ENCODE measurements at regions not wholly inside any gene's neighbourhood (a gene's known extent, or its start where the extent isn't known, plus 50 kb on each side); places are given as distances from the start of the nearest gene placed in this dataset.
A peak's percentile ranks its signal among the peaks of the same experiment; 100 is the strongest.

GRCh38 chr12:88381466-88381865 is 198.8 kb downstream of the KITLG start:
- ChIA-PET POLR2A (no interaction called here), CTCF (no interaction called here)
- H3K4me1 ChIP-seq (ENCODE audit: control extremely low read depth in 1 of 4, control insufficient read depth in 4 of 4, insufficient read depth in 4 of 4, low read length in 3 of 4), result no peaks in the 10 kb centered on the region
- no peak overlapping the region for H3K27ac ChIP-seq (ENCODE audit: insufficient read depth in 1 of 2, low read depth in 1 of 2, low read length in 2 of 2, poor library complexity in 1 of 2, severe bottlenecking in 2 of 2)
- H3K27me3 ChIP-seq (replicated peaks in 2 of 5; ENCODE audit: control insufficient read depth in 4 of 5, insufficient read depth in 5 of 5, low read length in 4 of 5), result no peaks in the 10 kb centered on the region
- DNase-seq, result no peak
- H3K4me3 ChIP-seq (ENCODE audit: control insufficient read depth in 1 of 7, extremely low read depth in 1 of 7, insufficient read depth in 4 of 7, low read depth in 2 of 7, low read length in 6 of 7), result no peak overlapping the region
- peaks cover 0 to 1% (median 0%) of the 10 kb centered on the region in 5 experiments for H3K9me3 ChIP-seq (ENCODE audit: control extremely low read depth in 1 of 5, control insufficient read depth in 4 of 5, insufficient read depth in 2 of 5, low read depth in 1 of 5, low read length in 4 of 5)
- H3K36me3 ChIP-seq (ENCODE audit: control insufficient read depth in 4 of 4, insufficient read depth in 4 of 4, low read length in 3 of 4), result no peaks in the 10 kb centered on the region
- WGBS (ENCODE audit: insufficient coverage), result 87% methylated on average over 3 of the region's 3 CpGs

GRCh38 chr12:88383405-88383804 is 196.9 kb downstream of the KITLG start:
- WGBS (ENCODE audit: insufficient coverage), result no CpG with 5 or more reads among the region's 1 CpG
- H3K9me3 ChIP-seq (ENCODE audit: control extremely low read depth in 1 of 5, control insufficient read depth in 4 of 5, insufficient read depth in 2 of 5, low read depth in 1 of 5, low read length in 4 of 5), result peaks cover 0 to 1% (median 0%) of the 10 kb centered on the region in 5 experiments

GRCh38 chr12:88388566-88389540 is 191.4 kb downstream of the KITLG start:
- CTCF ChIA-PET, result interaction anchor here (1.2 kb wide), 1 partner anchor 20 kb away, joined by 4 read pairs; no protein-coding TSS in a partner anchor
- H3K27ac ChIP-seq (ENCODE audit: insufficient read depth in 1 of 2, low read depth in 1 of 2, low read length in 2 of 2, poor library complexity in 1 of 2, severe bottlenecking in 2 of 2), result no peak overlapping the region
- peak in 2 of 3 donors; percentile 49 to 57 for DNase-seq
- no peaks in the 10 kb centered on the region for H3K27me3 ChIP-seq (replicated peaks in 2 of 5; ENCODE audit: control insufficient read depth in 4 of 5, insufficient read depth in 5 of 5, low read length in 4 of 5)
- H3K4me1 ChIP-seq (ENCODE audit: control extremely low read depth in 1 of 4, control insufficient read depth in 4 of 4, insufficient read depth in 4 of 4, low read length in 3 of 4), result no peaks in the 10 kb centered on the region
- no peak overlapping the region for H3K4me3 ChIP-seq (ENCODE audit: control insufficient read depth in 1 of 7, extremely low read depth in 1 of 7, insufficient read depth in 4 of 7, low read depth in 2 of 7, low read length in 6 of 7)
- POLR2A ChIA-PET, result no interaction called here
- H3K36me3 ChIP-seq (ENCODE audit: control insufficient read depth in 4 of 4, insufficient read depth in 4 of 4, low read length in 3 of 4), result no peaks in the 10 kb centered on the region
- WGBS (ENCODE audit: insufficient coverage), result 92% methylated on average over 2 of the region's 4 CpGs
- no peaks in the 10 kb centered on the region for H3K9me3 ChIP-seq (ENCODE audit: control extremely low read depth in 1 of 5, control insufficient read depth in 4 of 5, insufficient read depth in 2 of 5, low read depth in 1 of 5, low read length in 4 of 5)

More at GRCh38 chr12:88383405-88383804, 196.9 kb downstream of the KITLG start:
- DNase-seq, result no peak
- Histone ChIP-seq H3K27me3 (replicated peaks in 2 of 5; ENCODE audit: control insufficient read depth in 4 of 5, insufficient read depth in 5 of 5, low read length in 4 of 5) (no peaks in the 10 kb centered on the region), H3K36me3 (ENCODE audit: control insufficient read depth in 4 of 4, insufficient read depth in 4 of 4, low read length in 3 of 4) (no peaks in the 10 kb centered on the region), H3K27ac (ENCODE audit: insufficient read depth in 1 of 2, low read depth in 1 of 2, low read length in 2 of 2, poor library complexity in 1 of 2, severe bottlenecking in 2 of 2) (no peak overlapping the region), H3K4me3 (ENCODE audit: control insufficient read depth in 1 of 7, extremely low read depth in 1 of 7, insufficient read depth in 4 of 7, low read depth in 2 of 7, low read length in 6 of 7) (no peak overlapping the region), H3K4me1 (ENCODE audit: control extremely low read depth in 1 of 4, control insufficient read depth in 4 of 4, insufficient read depth in 4 of 4, low read length in 3 of 4) (no peaks in the 10 kb centered on the region)
- ChIA-PET POLR2A (no interaction called here), CTCF (interaction anchor here (1.4 kb wide), 1 partner anchor 10 kb away, joined by 5 read pairs; no protein-coding TSS in a partner anchor)

- 92% methylated on average over 2 of the region's 3 CpGs for WGBS (ENCODE audit: insufficient coverage)
- Histone ChIP-seq H3K9me3 (ENCODE audit: control extremely low read depth in 1 of 5, control insufficient read depth in 4 of 5, insufficient read depth in 2 of 5, low read depth in 1 of 5, low read length in 4 of 5) (no peaks in the 10 kb centered on the region), H3K4me3 (ENCODE audit: control insufficient read depth in 1 of 7, extremely low read depth in 1 of 7, insufficient read depth in 4 of 7, low read depth in 2 of 7, low read length in 6 of 7) (no peak overlapping the region), H3K27me3 (replicated peaks in 2 of 5; ENCODE audit: control insufficient read depth in 4 of 5, insufficient read depth in 5 of 5, low read length in 4 of 5) (no peaks in the 10 kb centered on the region), H3K4me1 (ENCODE audit: control extremely low read depth in 1 of 4, control insufficient read depth in 4 of 4, insufficient read depth in 4 of 4, low read length in 3 of 4) (no peaks in the 10 kb centered on the region), H3K36me3 (ENCODE audit: control insufficient read depth in 4 of 4, insufficient read depth in 4 of 4, low read length in 3 of 4) (no peaks in the 10 kb centered on the region), H3K27ac (ENCODE audit: insufficient read depth in 1 of 2, low read depth in 1 of 2, low read length in 2 of 2, poor library complexity in 1 of 2, severe bottlenecking in 2 of 2) (no peak overlapping the region)
- CTCF ChIA-PET, result no interaction called here
- no peak for DNase-seq
- POLR2A ChIA-PET, result no interaction called here
Observed at GRCh38 chr12:88390811-88391210, 189.5 kb downstream of the KITLG start.

GRCh38 chr12:88391556-88391955 is 188.7 kb downstream of the KITLG start:
- no peaks in the 10 kb centered on the region for H3K27me3 ChIP-seq (replicated peaks in 2 of 5; ENCODE audit: control insufficient read depth in 4 of 5, insufficient read depth in 5 of 5, low read length in 4 of 5)
- H3K4me1 ChIP-seq (ENCODE audit: control extremely low read depth in 1 of 4, control insufficient read depth in 4 of 4, insufficient read depth in 4 of 4, low read length in 3 of 4), result no peaks in the 10 kb centered on the region
- H3K36me3 ChIP-seq (ENCODE audit: control insufficient read depth in 4 of 4, insufficient read depth in 4 of 4, low read length in 3 of 4), result no peaks in the 10 kb centered on the region
- no CpG with 5 or more reads among the region's 1 CpG for whole genome bisulfite sequencing (ENCODE audit: insufficient coverage)
- H3K4me3 ChIP-seq (ENCODE audit: control insufficient read depth in 1 of 7, extremely low read depth in 1 of 7, insufficient read depth in 4 of 7, low read depth in 2 of 7, low read length in 6 of 7), result no peak overlapping the region
- no peaks in the 10 kb centered on the region for H3K9me3 ChIP-seq (ENCODE audit: control extremely low read depth in 1 of 5, control insufficient read depth in 4 of 5, insufficient read depth in 2 of 5, low read depth in 1 of 5, low read length in 4 of 5)
- POLR2A ChIA-PET, result no interaction called here
- no peak overlapping the region for H3K27ac ChIP-seq (ENCODE audit: insufficient read depth in 1 of 2, low read depth in 1 of 2, low read length in 2 of 2, poor library complexity in 1 of 2, severe bottlenecking in 2 of 2)
- CTCF ChIA-PET, result no interaction called here
- peak; percentile 76 to 89 (median 86) for DNase-seq

- no peaks in the 10 kb centered on the region for H3K36me3 ChIP-seq (ENCODE audit: control insufficient read depth in 4 of 4, insufficient read depth in 4 of 4, low read length in 3 of 4)
- ChIA-PET POLR2A (no interaction called here), CTCF (interaction anchor here (1.2 to 2.2 kb wide), 3 partner anchors 10 to 239 kb away, joined by 4 to 8 read pairs (median 5); no protein-coding TSS in a partner anchor)
- no peaks in the 10 kb centered on the region for H3K4me1 ChIP-seq (ENCODE audit: control extremely low read depth in 1 of 4, control insufficient read depth in 4 of 4, insufficient read depth in 4 of 4, low read length in 3 of 4)
- no peak overlapping the region for H3K4me3 ChIP-seq (ENCODE audit: control insufficient read depth in 1 of 7, extremely low read depth in 1 of 7, insufficient read depth in 4 of 7, low read depth in 2 of 7, low read length in 6 of 7)
- WGBS (ENCODE audit: insufficient coverage), result 83% methylated on average over 1 of the region's 2 CpGs
- H3K27me3 ChIP-seq (replicated peaks in 2 of 5; ENCODE audit: control insufficient read depth in 4 of 5, insufficient read depth in 5 of 5, low read length in 4 of 5), result no peaks in the 10 kb centered on the region
- peak; percentile 28 to 32 (median 32) for DNase-seq
- no peaks in the 10 kb centered on the region for H3K9me3 ChIP-seq (ENCODE audit: control extremely low read depth in 1 of 5, control insufficient read depth in 4 of 5, insufficient read depth in 2 of 5, low read depth in 1 of 5, low read length in 4 of 5)
- no peak overlapping the region for H3K27ac ChIP-seq (ENCODE audit: insufficient read depth in 1 of 2, low read depth in 1 of 2, low read length in 2 of 2, poor library complexity in 1 of 2, severe bottlenecking in 2 of 2)
Observed at GRCh38 chr12:88393017-88393767, 187.1 kb downstream of the KITLG start.

- no peak for DNase-seq
- Histone ChIP-seq H3K4me1 (ENCODE audit: control extremely low read depth in 1 of 4, control insufficient read depth in 4 of 4, insufficient read depth in 4 of 4, low read length in 3 of 4) (peaks cover 0 to 8% (median 4%) of the 10 kb centered on the region in 4 experiments), H3K36me3 (ENCODE audit: control insufficient read depth in 4 of 4, insufficient read depth in 4 of 4, low read length in 3 of 4) (no peaks in the 10 kb centered on the region), H3K27me3 (replicated peaks in 2 of 5; ENCODE audit: control insufficient read depth in 4 of 5, insufficient read depth in 5 of 5, low read length in 4 of 5) (no peaks in the 10 kb centered on the region), H3K4me3 (ENCODE audit: control insufficient read depth in 1 of 7, extremely low read depth in 1 of 7, insufficient read depth in 4 of 7, low read depth in 2 of 7, low read length in 6 of 7) (no peak overlapping the region), H3K27ac (ENCODE audit: insufficient read depth in 1 of 2, low read depth in 1 of 2, low read length in 2 of 2, poor library complexity in 1 of 2, severe bottlenecking in 2 of 2) (no peak overlapping the region), H3K9me3 (ENCODE audit: control extremely low read depth in 1 of 5, control insufficient read depth in 4 of 5, insufficient read depth in 2 of 5, low read depth in 1 of 5, low read length in 4 of 5) (no peaks in the 10 kb centered on the region)
- ChIA-PET POLR2A (no interaction called here), CTCF (no interaction called here)
- 100% methylated on average over 2 of the region's 2 CpGs for WGBS (ENCODE audit: insufficient coverage)
Observed at GRCh38 chr12:88398031-88398430, 182.2 kb downstream of the KITLG start.
